GM18517 (cell line): ENCODE measurements at regions not wholly inside any gene's neighbourhood (a gene's known extent, or its start where the extent isn't known, plus 50 kb on each side); places are given as distances from the start of the nearest gene placed in this dataset.

Experiments used
- ATAC-seq: cut with Tn5 transposase; IDR thresholded peaks from one replicate; pipeline ENCODE4 v1.9.1; 2021; ENCODE audit warnings: mild to moderate bottlenecking, moderate library complexity; ENCODE audit not compliant: unreplicated experiment

- ATAC-seq = no peak
Observed at GRCh38 chr5:1707467-1707866, 92.2 kb downstream of the MRPL36 start.

- ATAC-seq = no peak
Observed at GRCh38 chr5:1706428-1706827, 93.2 kb downstream of the MRPL36 start.

- no peak for ATAC-seq
Observed at GRCh38 chr5:1706021-1706420, 93.6 kb downstream of the MRPL36 start.

GRCh38 chr5:1704676-1705075 lies 95.0 kb downstream of the MRPL36 start:
- no peak for ATAC-seq

- no peak for ATAC-seq
Observed at GRCh38 chr5:1704266-1704665, 95.4 kb downstream of the MRPL36 start.

- no peak for ATAC-seq
Observed at GRCh38 chr5:1703352-1704050, 96.1 kb downstream of the MRPL36 start.

GRCh38 chr5:1702318-1702717 lies 97.3 kb downstream of the MRPL36 start:
- no peak for ATAC-seq

GRCh38 chr5:1701884-1702283 lies 97.8 kb downstream of the MRPL36 start:
- ATAC-seq = no peak

- no peak for ATAC-seq
Observed at GRCh38 chr5:1701216-1701864, 98.3 kb downstream of the MRPL36 start.

- ATAC-seq = no peak
Observed at GRCh38 chr5:1699394-1699793, 100.2 kb downstream of the MRPL36 start.

GRCh38 chr5:1698589-1699316 lies 100.9 kb downstream of the MRPL36 start:
- ATAC-seq = no peak

GRCh38 chr5:1692381-1692780 lies 107.3 kb downstream of the MRPL36 start:
- no peak for ATAC-seq

GRCh38 chr5:1687301-1687970 lies 112.2 kb downstream of the MRPL36 start:
- ATAC-seq = no peak

GRCh38 chr5:1686016-1686802 lies 113.4 kb downstream of the MRPL36 start:
- ATAC-seq = no peak

GRCh38 chr5:1685066-1685465 lies 114.6 kb downstream of the MRPL36 start:
- ATAC-seq = no peak

- ATAC-seq = no peak
Observed at GRCh38 chr5:1681955-1682354, 117.7 kb downstream of the MRPL36 start.

- no peak for ATAC-seq
Observed at GRCh38 chr5:1673042-1673677, 126.5 kb downstream of the MRPL36 start.

GRCh38 chr5:1672396-1672795 lies 127.2 kb downstream of the MRPL36 start:
- ATAC-seq = no peak

- ATAC-seq = no peak
Observed at GRCh38 chr5:1671351-1671750, 128.3 kb downstream of the MRPL36 start.

- ATAC-seq = no peak
Observed at GRCh38 chr5:1670351-1670750, 129.3 kb downstream of the MRPL36 start.
